HepG2 (cell line): ENCODE measurements at regions not wholly inside any gene's neighbourhood (a gene's known extent, or its start where the extent isn't known, plus 50 kb on each side); places are given as distances from the start of the nearest gene placed in this dataset.

Source experiments
- CERS6 ChIP-seq: sonication (generic); formaldehyde crosslinking; IDR thresholded peaks from 2 replicates; pipeline ENCODE4 v1.5.0; 2020; ENCODE audit warnings: missing genetic modification reagents
- KMT2B ChIP-seq: IDR thresholded peaks from 2 replicates; pipeline ENCODE4 v1.6.1; 2016; ENCODE audit warnings: missing genetic modification reagents, missing compliant biosample characterization
- NR1H2 ChIP-seq: sonication (generic); formaldehyde crosslinking; IDR thresholded peaks from 2 replicates; pipeline ENCODE4 v1.8.1; 2022; ENCODE audit warnings: low read depth, missing genetic modification reagents, borderline replicate concordance
- PATZ1 ChIP-seq: sonication (generic); formaldehyde crosslinking; IDR thresholded peaks from 2 replicates; pipeline ENCODE4 v1.4.0; 2020; ENCODE audit warnings: missing genetic modification reagents
- RBM22 ChIP-seq: fragments of 200-400 bp; formaldehyde crosslinking; optimal IDR thresholded peaks from 2 replicates; pipeline ENCODE3; 2017; ENCODE audit warnings: mild to moderate bottlenecking, low read length, moderate library complexity
- ZNF329 ChIP-seq: sonication (generic); formaldehyde crosslinking; IDR thresholded peaks from 2 replicates; pipeline ENCODE4 v1.9.0; 2021; ENCODE audit warnings: low read depth, mild to moderate bottlenecking, missing genetic modification reagents
- TF ChIP-seq, protein P1 (sequence below): sonication (generic); formaldehyde crosslinking; IDR thresholded peaks from 2 replicates; pipeline ENCODE4 v1.4.0; 2020; ENCODE audit warnings: missing genetic modification reagents, borderline replicate concordance

- TF ChIP-seq PATZ1 (no peak), ZNF329 (CRISPR knock-in tag) (no peak), RBM22 (no peak), NR1H2 (CRISPR knock-in tag) (no peak), KMT2B (no peak), CERS6 (CRISPR knock-in tag) (no peak)
- TF ChIP-seq, protein P1, sequence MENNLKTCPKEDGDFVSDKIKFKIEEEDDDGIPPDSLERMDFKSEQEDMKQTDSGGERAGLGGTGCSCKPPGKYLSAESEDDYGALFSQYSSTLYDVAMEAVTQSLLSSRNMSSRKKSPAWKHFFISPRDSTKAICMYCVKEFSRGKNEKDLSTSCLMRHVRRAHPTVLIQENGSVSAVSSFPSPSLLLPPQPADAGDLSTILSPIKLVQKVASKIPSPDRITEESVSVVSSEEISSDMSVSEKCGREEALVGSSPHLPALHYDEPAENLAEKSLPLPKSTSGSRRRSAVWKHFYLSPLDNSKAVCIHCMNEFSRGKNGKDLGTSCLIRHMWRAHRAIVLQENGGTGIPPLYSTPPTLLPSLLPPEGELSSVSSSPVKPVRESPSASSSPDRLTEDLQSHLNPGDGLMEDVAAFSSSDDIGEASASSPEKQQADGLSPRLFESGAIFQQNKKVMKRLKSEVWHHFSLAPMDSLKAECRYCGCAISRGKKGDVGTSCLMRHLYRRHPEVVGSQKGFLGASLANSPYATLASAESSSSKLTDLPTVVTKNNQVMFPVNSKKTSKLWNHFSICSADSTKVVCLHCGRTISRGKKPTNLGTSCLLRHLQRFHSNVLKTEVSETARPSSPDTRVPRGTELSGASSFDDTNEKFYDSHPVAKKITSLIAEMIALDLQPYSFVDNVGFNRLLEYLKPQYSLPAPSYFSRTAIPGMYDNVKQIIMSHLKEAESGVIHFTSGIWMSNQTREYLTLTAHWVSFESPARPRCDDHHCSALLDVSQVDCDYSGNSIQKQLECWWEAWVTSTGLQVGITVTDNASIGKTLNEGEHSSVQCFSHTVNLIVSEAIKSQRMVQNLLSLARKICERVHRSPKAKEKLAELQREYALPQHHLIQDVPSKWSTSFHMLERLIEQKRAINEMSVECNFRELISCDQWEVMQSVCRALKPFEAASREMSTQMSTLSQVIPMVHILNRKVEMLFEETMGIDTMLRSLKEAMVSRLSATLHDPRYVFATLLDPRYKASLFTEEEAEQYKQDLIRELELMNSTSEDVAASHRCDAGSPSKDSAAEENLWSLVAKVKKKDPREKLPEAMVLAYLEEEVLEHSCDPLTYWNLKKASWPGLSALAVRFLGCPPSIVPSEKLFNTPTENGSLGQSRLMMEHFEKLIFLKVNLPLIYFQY (CRISPR knock-in tag) = no peak
These were observed 259.8 kb downstream of the IKZF2 start (continued) for GRCh38 chr2:212891580-212891979.
